Activated CD4-positive, alpha-beta T cell treated with anti-CD3 and anti-CD28 coated beads, Interleukin-2, amount 50 U/mL, for 24 hours (primary cell): ENCODE measurements at regions not wholly inside any gene's neighbourhood (a gene's known extent, or its start where the extent isn't known, plus 50 kb on each side); places are given as distances from the start of the nearest gene placed in this dataset.

Experiments used
- DNase-seq, 2 donors: peaks; one replicate each; pipeline ENCODE4 v3.0.0-alpha.2; 2020; ENCODE audit warnings: low read depth in 1 of 2, low spot score in 1 of 2

DNA sequence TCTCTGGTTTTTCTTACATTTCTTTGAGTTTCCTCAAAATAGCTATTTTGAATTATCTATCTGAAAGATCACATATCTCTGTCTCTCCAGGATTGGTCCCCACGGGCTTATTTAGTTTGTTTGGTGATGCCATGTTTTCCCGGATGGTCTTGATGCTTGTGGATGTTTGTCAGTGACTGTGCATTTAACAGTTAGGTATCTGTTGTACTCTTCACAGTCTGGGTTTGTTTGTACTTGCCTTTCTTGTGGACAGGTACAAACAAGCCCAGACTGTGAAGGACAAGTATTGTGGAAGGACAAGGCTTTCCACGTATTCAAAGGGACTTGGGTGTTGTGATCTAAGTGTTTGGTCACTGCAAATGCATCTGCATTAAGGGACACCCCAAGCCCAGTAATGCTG, 49.9 kb upstream of the TOP1 start:
- no peak for DNase-seq
